Activated effector memory CD4-positive, alpha-beta T cell treated with anti-CD3 and anti-CD28 coated beads, Interleukin-2, amount 50 U/mL, for 16 hours (primary cell): ENCODE measurements at regions not wholly inside any gene's neighbourhood (a gene's known extent, or its start where the extent isn't known, plus 50 kb on each side); places are given as distances from the start of the nearest gene placed in this dataset.
"Not testable (repeated sequence)": the region's sequence is repeated elsewhere in the genome, so short reads cannot be mapped to it uniquely, and the experiment has no call there.

ENCODE experiments used
- DNase-seq: peaks from one replicate; pipeline ENCODE4 v3.0.0-alpha.2; 2020

- DNase-seq = no peak
Observed at GRCh38 chrX:150058728-150059127, 120.4 kb upstream of the EOLA2 start.

GRCh38 chrX:150060406-150060805 lies 122.1 kb upstream of the EOLA2 start:
- no peak for DNase-seq

- no peak for DNase-seq
Observed at GRCh38 chrX:150062292-150063137, 124.2 kb upstream of the EOLA2 start.

- no peak for DNase-seq
Observed at GRCh38 chrX:150063138-150063518, 124.8 kb upstream of the EOLA2 start.

GRCh38 chrX:150063674-150064073 lies 125.4 kb upstream of the EOLA2 start:
- no peak for DNase-seq

- no peak for DNase-seq
Observed at GRCh38 chrX:150074175-150074574, 135.9 kb upstream of the EOLA2 start.

GRCh38 chrX:150080497-150080896 lies 142.2 kb upstream of the EOLA2 start:
- DNase-seq = no peak

GRCh38 chrX:150081076-150081475 lies 142.8 kb upstream of the EOLA2 start:
- DNase-seq = no peak

GRCh38 chrX:150084496-150085229 lies 146.4 kb upstream of the EOLA2 start:
- no peak for DNase-seq

- DNase-seq = no peak
Observed at GRCh38 chrX:150085881-150086280, 147.6 kb upstream of the EOLA2 start.

GRCh38 chrX:150086371-150086770 lies 148.1 kb upstream of the EOLA2 start:
- no peak for DNase-seq

GRCh38 chrX:150087612-150088011 lies 149.3 kb upstream of the EOLA2 start:
- no peak for DNase-seq

- no peak for DNase-seq
Observed at GRCh38 chrX:150088042-150088441, 149.8 kb upstream of the EOLA2 start.

GRCh38 chrX:150088766-150089518 lies 150.7 kb upstream of the EOLA2 start:
- no peak for DNase-seq

GRCh38 chrX:150091300-150091699 lies 153.0 kb upstream of the EOLA2 start:
- not testable (repeated sequence) for DNase-seq

GRCh38 chrX:150092549-150092948 lies 154.3 kb upstream of the EOLA2 start:
- no peak for DNase-seq

GRCh38 chrX:150094375-150094774 lies 156.1 kb upstream of the EOLA2 start:
- no peak for DNase-seq

GRCh38 chrX:150094996-150095395 lies 156.7 kb upstream of the EOLA2 start:
- DNase-seq = no peak

GRCh38 chrX:150099316-150099715 lies 161.0 kb upstream of the EOLA2 start:
- DNase-seq = no peak

- DNase-seq = no peak
Observed at GRCh38 chrX:150100261-150100660, 162.0 kb upstream of the EOLA2 start.

GRCh38 chrX:150118476-150118875 lies 180.2 kb upstream of the EOLA2 start:
- DNase-seq = no peak

GRCh38 chrX:150119323-150119722 lies 181.0 kb upstream of the EOLA2 start:
- DNase-seq = no peak

GRCh38 chrX:150125045-150125444 lies 186.8 kb upstream of the EOLA2 start:
- not testable (repeated sequence) for DNase-seq

- no peak for DNase-seq
Observed at GRCh38 chrX:150127216-150127615, 188.9 kb upstream of the EOLA2 start.
